HCT116 (cell line): ENCODE measurements at regions not wholly inside any gene's neighbourhood (a gene's known extent, or its start where the extent isn't known, plus 50 kb on each side); places are given as distances from the start of the nearest gene placed in this dataset.

Experiments
- ATAC-seq: fragments of 200-7000 bp; cut with Tn5 transposase; 2 replicates; pipeline ENCODE4 v1.9.1; 2020; ENCODE audit warnings: mild to moderate bottlenecking, moderate library complexity
- BruUV-seq: library from RNA; stranded (reverse); fragments of 400-500 nt; replicated peaks from 2 replicates; lab custom pipeline; 2021; lab: Mats Ljungman, UMichigan
- CTCF ChIA-PET: fragments of 300-600 bp; sonication (Branson Sonifier 250); formaldehyde crosslinking; loops from one replicate; lab custom pipeline; 2021; ENCODE audit warnings: antibody characterized with exemption; lab: Charles Lee
- POLR2A ChIA-PET: fragments of 300-600, 350-600 bp; sonication (Branson Sonifier 250); formaldehyde crosslinking; loops from one replicate; lab custom pipeline; 2021; ENCODE audit warnings: antibody characterized with exemption; lab: Charles Lee
- RAD21 ChIA-PET, 2 experiments: fragments of 300-600 bp; sonication (Branson Sonifier 250); formaldehyde crosslinking; loops; one replicate each; lab custom pipeline; 2023; ENCODE audit warnings: low total read pairs in 2 of 2; ENCODE audit not compliant: uncharacterized antibody in 2 of 2, unreplicated experiment in 2 of 2, low non-redundant PET in 1 of 2; lab: Charles Lee
- DNase-seq: peaks from one replicate; pipeline ENCODE4 v3.0.0-alpha.2; 2010; ENCODE audit warnings: low read depth, low spot score
- H2AFZ ChIP-seq: fragments of 200-600 bp; shearing (Covaris generic), sonication (generic); 2 replicates; pipeline ENCODE4 v1.6.1; 2017; ENCODE audit warnings: low read depth, mixed run types, mixed read lengths, antibody characterized with exemption, low read length; ENCODE audit not compliant: poor library complexity, severe bottlenecking
- H3K27ac ChIP-seq: 2 replicates; pipeline ENCODE4 v1.5.1; 2012; ENCODE audit warnings: low read depth, low read length
- H3K27me3 ChIP-seq: fragments of 200-600 bp; sonication (generic); 2 replicates; pipeline ENCODE4 v1.6.1; 2016; ENCODE audit warnings: mixed run types, low read length, mixed read lengths; ENCODE audit not compliant: insufficient read depth
- H3K36me3 ChIP-seq, 2 experiments: fragments of 200-500 bp in 1 of 2; fragments of 200-600 bp in 1 of 2; sonication (Bioruptor generic) in 1 of 2; sonication (generic) in 1 of 2; 2 replicates each; pipeline versions ENCODE4 v1.5.1 to v1.6.1; 2014 to 2016; ENCODE audit warnings: low read length in 2 of 2, inconsistent platforms in 1 of 2, mixed read lengths in 1 of 2, mixed run types in 1 of 2; ENCODE audit not compliant: insufficient read depth in 2 of 2, control insufficient read depth in 1 of 2
- H3K4me1 ChIP-seq, 2 experiments: fragments of 200-600 bp in 1 of 2; sonication (generic) in 1 of 2; 2 replicates each; pipeline versions ENCODE4 v1.5.1 to v1.6.1; 2012 to 2017; ENCODE audit warnings: low read length in 2 of 2, inconsistent platforms in 1 of 2, mild to moderate bottlenecking in 1 of 2, mixed read lengths in 1 of 2, mixed run types in 1 of 2, moderate library complexity in 1 of 2; ENCODE audit not compliant: insufficient read depth in 2 of 2, control insufficient read depth in 1 of 2
- H3K4me2 ChIP-seq: fragments of 200-600 bp; sonication (generic); 2 replicates; pipeline ENCODE4 v1.6.1; 2017; ENCODE audit warnings: mixed run types, low read length, mixed read lengths
- H3K4me3 ChIP-seq, 2 experiments: fragments of 200-600 bp in 1 of 2; sonication (generic) in 1 of 2; replicated peaks in 1 of 2; 2 replicates each; pipeline ENCODE4 v1.5.1; 2011 to 2016; ENCODE audit warnings: low read length in 2 of 2, control low read depth in 1 of 2, low read depth in 1 of 2, mild to moderate bottlenecking in 1 of 2, mixed read lengths in 1 of 2, mixed run types in 1 of 2
- H3K79me2 ChIP-seq: fragments of 200-600 bp; sonication (generic); 2 replicates; pipeline ENCODE4 v1.6.1; 2017; ENCODE audit warnings: mild to moderate bottlenecking, mixed run types, low read length, moderate library complexity, mixed read lengths; ENCODE audit not compliant: insufficient read depth
- H3K9ac ChIP-seq: fragments of 200-600 bp; sonication (generic); 2 replicates; pipeline ENCODE4 v1.6.1; 2016; ENCODE audit warnings: low read length, mixed read lengths
- H3K9me2 ChIP-seq: fragments of 200-600 bp; sonication (generic), shearing (Covaris generic); 2 replicates; pipeline ENCODE4 v1.6.1; 2017; ENCODE audit warnings: mixed run types, mild to moderate bottlenecking, moderate library complexity; ENCODE audit not compliant: insufficient read depth
- H3K9me3 ChIP-seq, 2 experiments: fragments of 200-500 bp in 1 of 2; fragments of 200-600 bp in 1 of 2; sonication (Bioruptor generic) in 1 of 2; sonication (generic) in 1 of 2; 2 replicates each; pipeline ENCODE4 v1.6.1; 2014 to 2017; ENCODE audit warnings: low read length in 2 of 2, mixed read lengths in 2 of 2, inconsistent platforms in 1 of 2, low read depth in 1 of 2, mild to moderate bottlenecking in 1 of 2, mixed run types in 1 of 2, moderate library complexity in 1 of 2; ENCODE audit not compliant: control insufficient read depth in 1 of 2, insufficient read depth in 1 of 2
- H4K20me1 ChIP-seq: fragments of 200-600 bp; sonication (generic), shearing (Covaris generic); 2 replicates; pipeline ENCODE4 v1.6.1; 2017; ENCODE audit warnings: mixed run types, mild to moderate bottlenecking, moderate library complexity; ENCODE audit not compliant: insufficient read depth
- ATF3 ChIP-seq: IDR thresholded peaks from 2 replicates; pipeline ENCODE4 v1.6.1; 2012
- CEBPB ChIP-seq: IDR thresholded peaks from 2 replicates; pipeline ENCODE4 v1.6.1; 2012; ENCODE audit warnings: low read depth
- EGR1 ChIP-seq: IDR thresholded peaks from 2 replicates; pipeline ENCODE4 v1.6.1; 2012; ENCODE audit warnings: low read depth
- EZH2 ChIP-seq: fragments of 200-600 bp; sonication (generic); IDR thresholded peaks from 2 replicates; pipeline ENCODE4 v1.6.1; 2017; ENCODE audit warnings: antibody characterized with exemption, mixed run types
- EZH2phosphoT487 ChIP-seq: fragments of 200-600 bp; IDR thresholded peaks from 2 replicates; pipeline ENCODE4 v1.6.1; 2018; ENCODE audit warnings: antibody characterized with exemption, borderline replicate concordance
- FOSL1 ChIP-seq: IDR thresholded peaks from 2 replicates; pipeline ENCODE4 v1.6.1; 2012; ENCODE audit warnings: low read depth
- JUND ChIP-seq: IDR thresholded peaks from 2 replicates; pipeline ENCODE4 v1.6.1; 2012
- POLR2A ChIP-seq: IDR thresholded peaks from 2 replicates; pipeline ENCODE4 v1.7.0; 2011; ENCODE audit warnings: borderline replicate concordance; ENCODE audit not compliant: insufficient read depth, insufficient read length; ENCODE audit errors: extremely low read depth
- SRF ChIP-seq: IDR thresholded peaks from 2 replicates; pipeline ENCODE4 v1.6.1; 2012; ENCODE audit warnings: low read depth
- ZBTB33 ChIP-seq: IDR thresholded peaks from 2 replicates; pipeline ENCODE4 v1.6.1; 2011; ENCODE audit warnings: mild to moderate bottlenecking, low read length, moderate library complexity; ENCODE audit not compliant: insufficient replicate concordance; ENCODE audit errors: extremely low read depth
- ZNF274 ChIP-seq: fragments of 200-500 bp; sonication (Bioruptor generic); IDR thresholded peaks from 2 replicates; pipeline ENCODE4 v1.6.1; 2014; ENCODE audit warnings: mild to moderate bottlenecking, low read depth, low read length, inconsistent platforms
- intact Hi-C: fragments of 100-400 bp; cut with micrococcal nuclease; formaldehyde crosslinking; loops from 2 replicates; pipeline ENCODE4 v1.10.0; 2022

DNA sequence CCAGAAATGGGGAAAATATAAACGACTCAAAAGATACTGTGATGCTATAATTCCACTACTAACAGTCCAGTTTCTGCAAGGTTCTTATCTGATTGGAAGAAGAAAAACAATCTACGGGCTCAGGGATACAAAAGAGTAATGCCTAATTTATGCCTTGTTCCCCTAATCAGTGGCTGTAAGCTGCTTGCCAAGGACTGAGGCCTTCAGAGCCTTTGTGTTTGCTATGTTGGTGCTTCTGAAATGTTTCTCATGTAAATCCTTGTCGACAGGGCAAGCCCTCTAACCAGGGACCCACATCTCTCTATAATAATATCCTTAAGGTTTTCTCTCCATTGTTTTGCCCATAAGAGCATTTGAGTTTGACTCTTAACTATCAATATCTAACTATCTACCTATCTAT is 89.7 kb upstream of the CLDN10 start:
- no peak overlapping the region for H3K27ac ChIP-seq
- BruUV-seq: no TSS peak
- no peak overlapping the region for H3K4me3 ChIP-seq
- H3K9me2 ChIP-seq: no peaks in the 10 kb centered on the region
- no peaks in the 10 kb centered on the region for H3K9me3 ChIP-seq
- no peaks in the 10 kb centered on the region for H3K79me2 ChIP-seq
- H3K9ac ChIP-seq: no peak overlapping the region
- ATAC-seq: no peak
- H3K27me3 ChIP-seq: no peaks in the 10 kb centered on the region
- no peak overlapping the region for H2AFZ ChIP-seq
- intact Hi-C loops: no loop called here
- CTCF ChIA-PET: no interaction called here
- H4K20me1 ChIP-seq: no peaks in the 10 kb centered on the region
- no peaks in the 10 kb centered on the region for H3K36me3 ChIP-seq
- TF ChIP-seq JUND: no peak
- no peak for TF ChIP-seq SRF
- TF ChIP-seq EZH2phosphoT487: no peak
- TF ChIP-seq POLR2A: no peak
- TF ChIP-seq, all 23 proteins: peak for 0
- RAD21 ChIA-PET: no interaction called here
- DNase-seq: no peak
- no peaks in the 10 kb centered on the region for H3K4me1 ChIP-seq
- no peak overlapping the region for H3K4me2 ChIP-seq
- POLR2A ChIA-PET: no interaction called here

- Histone ChIP-seq H3K9me2 (no peaks in the 10 kb centered on the region), H3K4me3 (no peak overlapping the region), H4K20me1 (no peaks in the 10 kb centered on the region), H3K9ac (no peak overlapping the region), H3K4me1 (no peaks in the 10 kb centered on the region), H3K36me3 (no peaks in the 10 kb centered on the region), H3K4me2 (no peak overlapping the region), H3K27ac (no peak overlapping the region), H2AFZ (no peak overlapping the region), H3K27me3 (no peaks in the 10 kb centered on the region), H3K9me3 (no peaks in the 10 kb centered on the region), H3K79me2 (no peaks in the 10 kb centered on the region)
- CTCF ChIA-PET: no interaction called here
- no TSS peak for BruUV-seq
- ATAC-seq (no peak), DNase-seq (no peak)
- no peak for TF ChIP-seq EZH2
- TF ChIP-seq CEBPB: no peak
- TF ChIP-seq ZBTB33: no peak
- TF ChIP-seq FOSL1: no peak
- TF ChIP-seq ATF3: no peak
- no peak for TF ChIP-seq ZNF274
- no peak for TF ChIP-seq EGR1
- TF ChIP-seq JUND: no peak
- intact Hi-C loops: no loop called here
- RAD21 ChIA-PET: no interaction called here
- POLR2A ChIA-PET: no interaction called here
Observed at GRCh38 chr13:95463531-95463930, 89.0 kb upstream of the CLDN10 start.
